Ishikawa (cell line): ENCODE measurements at regions not wholly inside any gene's neighbourhood (a gene's known extent, or its start where the extent isn't known, plus 50 kb on each side); places are given as distances from the start of the nearest gene placed in this dataset.

Experiments used
- CEBPB ChIP-seq: IDR thresholded peaks from 2 replicates; pipeline ENCODE4 v1.6.1; 2012
- CREB1 ChIP-seq: IDR thresholded peaks from 2 replicates; pipeline ENCODE4 v1.6.1; 2012; ENCODE audit warnings: low read depth
- EGR1 ChIP-seq: IDR thresholded peaks from 2 replicates; pipeline ENCODE4 v1.6.1; 2012
- EP300 ChIP-seq: IDR thresholded peaks from 2 replicates; pipeline ENCODE4 v1.6.1; 2012; ENCODE audit warnings: borderline replicate concordance
- FOXM1 ChIP-seq: IDR thresholded peaks from 2 replicates; pipeline ENCODE4 v1.6.1; 2012; ENCODE audit warnings: low read depth, borderline replicate concordance
- MAX ChIP-seq: IDR thresholded peaks from 2 replicates; pipeline ENCODE4 v1.6.1; 2012
- NFIC ChIP-seq: IDR thresholded peaks from 2 replicates; pipeline ENCODE4 v1.6.1; 2012
- RAD21 ChIP-seq: IDR thresholded peaks from 2 replicates; pipeline ENCODE4 v1.6.1; 2012; ENCODE audit warnings: low read depth
- REST ChIP-seq: IDR thresholded peaks from 2 replicates; pipeline ENCODE4 v1.6.1; 2012; ENCODE audit warnings: low read depth, mild to moderate bottlenecking
- TAF1 ChIP-seq: IDR thresholded peaks from 2 replicates; pipeline ENCODE4 v1.6.1; 2012; ENCODE audit warnings: low read depth, mild to moderate bottlenecking
- TCF12 ChIP-seq: IDR thresholded peaks from 2 replicates; pipeline ENCODE4 v1.6.1; 2012; ENCODE audit warnings: low read depth
- TEAD4 ChIP-seq: IDR thresholded peaks from 2 replicates; pipeline ENCODE4 v1.6.1; 2012
- USF1 ChIP-seq: IDR thresholded peaks from 2 replicates; pipeline ENCODE4 v1.6.1; 2012
- YY1 ChIP-seq: IDR thresholded peaks from 2 replicates; pipeline ENCODE4 v1.6.1; 2012; ENCODE audit warnings: low read depth
- ZBTB7A ChIP-seq: IDR thresholded peaks from 2 replicates; pipeline ENCODE4 v1.6.1; 2012; ENCODE audit warnings: low read depth

- TF ChIP-seq USF1 = no peak
These were observed 276.4 kb downstream of the CDCA7 start for GRCh38 chr2:173631127-173631460.

- TF ChIP-seq EGR1 (no peak), REST (no peak), EP300 (no peak), TCF12 (no peak), TAF1 (no peak), FOXM1 (no peak), NFIC (no peak)
These were observed 289.5 kb downstream of the CDCA7 start for GRCh38 chr2:173644146-173644545.

- TF ChIP-seq MAX (no peak), FOXM1 (no peak), EGR1 (no peak), TAF1 (no peak), ZBTB7A (no peak)
These were observed 293.1 kb downstream of the CDCA7 start for GRCh38 chr2:173647681-173648311.

GRCh38 chr2:173648816-173649215 lies 294.1 kb downstream of the CDCA7 start:
- no peak for TF ChIP-seq TAF1
- no peak for TF ChIP-seq EGR1
- TF ChIP-seq ZBTB7A = no peak
- TF ChIP-seq TEAD4 = no peak
- no peak for TF ChIP-seq EP300

- TF ChIP-seq TAF1 (no peak), MAX (no peak), RAD21 (no peak), REST (no peak), CREB1 (no peak), USF1 (no peak), TEAD4 (no peak), EGR1 (no peak), ZBTB7A (no peak), FOXM1 (no peak), YY1 (no peak), EP300 (no peak), TCF12 (no peak), CEBPB (no peak), NFIC (no peak)
These were observed 295.0 kb downstream of the CDCA7 start for GRCh38 chr2:173649527-173650219.

GRCh38 chr2:173651891-173652290 lies 297.2 kb downstream of the CDCA7 start:
- TF ChIP-seq CREB1 = no peak
- no peak for TF ChIP-seq NFIC
- no peak for TF ChIP-seq YY1
- no peak for TF ChIP-seq TAF1
- no peak for TF ChIP-seq MAX
- TF ChIP-seq REST = no peak
- no peak for TF ChIP-seq RAD21
- no peak for TF ChIP-seq TEAD4
- TF ChIP-seq USF1 = no peak
- TF ChIP-seq EGR1 = no peak
- TF ChIP-seq FOXM1 = no peak
- TF ChIP-seq ZBTB7A = no peak
- TF ChIP-seq CEBPB = no peak
- no peak for TF ChIP-seq TCF12
- no peak for TF ChIP-seq EP300
